NK-92 treated with Interleukin-12 subunit alpha and Interleukin-12 subunit beta, amount 100 ng/mL, for 24 hours (cell line): ENCODE measurements at regions not wholly inside any gene's neighbourhood (a gene's known extent, or its start where the extent isn't known, plus 50 kb on each side); places are given as distances from the start of the nearest gene placed in this dataset.

Experiments used
- DNase-seq: peaks from one replicate; lab custom pipeline; 2025; lab: John Stamatoyannopoulos, UW

- DNase-seq = no peak
Measured at GRCh38 chr11:95717314-95717713, 72.3 kb downstream of the FAM76B start.

GRCh38 chr11:95716266-95716665 lies 73.3 kb downstream of the FAM76B start:
- DNase-seq = no peak

DNA sequence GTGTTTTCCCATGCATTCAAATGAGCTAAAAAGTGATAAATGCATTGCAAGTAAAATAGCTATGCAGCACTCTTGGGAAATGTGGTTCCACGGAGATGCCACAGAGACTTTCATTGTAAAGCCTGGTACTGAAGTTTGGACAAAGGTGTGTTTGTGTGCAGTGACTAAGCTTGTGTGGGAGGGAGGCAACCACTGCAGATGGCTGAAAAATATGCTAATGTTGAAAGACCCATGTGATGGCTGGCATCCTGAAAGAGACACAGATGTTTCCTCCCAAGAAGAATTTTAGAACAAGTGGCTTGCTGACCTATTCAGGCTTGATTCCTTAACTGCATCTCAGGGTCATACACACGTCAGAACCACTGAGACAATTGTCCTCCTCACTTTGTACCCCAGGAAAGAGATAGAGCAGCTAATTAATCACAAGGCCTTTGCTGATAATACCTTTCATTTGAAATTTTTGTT lies 73.8 kb downstream of the FAM76B start:
- no peak for DNase-seq

DNA sequence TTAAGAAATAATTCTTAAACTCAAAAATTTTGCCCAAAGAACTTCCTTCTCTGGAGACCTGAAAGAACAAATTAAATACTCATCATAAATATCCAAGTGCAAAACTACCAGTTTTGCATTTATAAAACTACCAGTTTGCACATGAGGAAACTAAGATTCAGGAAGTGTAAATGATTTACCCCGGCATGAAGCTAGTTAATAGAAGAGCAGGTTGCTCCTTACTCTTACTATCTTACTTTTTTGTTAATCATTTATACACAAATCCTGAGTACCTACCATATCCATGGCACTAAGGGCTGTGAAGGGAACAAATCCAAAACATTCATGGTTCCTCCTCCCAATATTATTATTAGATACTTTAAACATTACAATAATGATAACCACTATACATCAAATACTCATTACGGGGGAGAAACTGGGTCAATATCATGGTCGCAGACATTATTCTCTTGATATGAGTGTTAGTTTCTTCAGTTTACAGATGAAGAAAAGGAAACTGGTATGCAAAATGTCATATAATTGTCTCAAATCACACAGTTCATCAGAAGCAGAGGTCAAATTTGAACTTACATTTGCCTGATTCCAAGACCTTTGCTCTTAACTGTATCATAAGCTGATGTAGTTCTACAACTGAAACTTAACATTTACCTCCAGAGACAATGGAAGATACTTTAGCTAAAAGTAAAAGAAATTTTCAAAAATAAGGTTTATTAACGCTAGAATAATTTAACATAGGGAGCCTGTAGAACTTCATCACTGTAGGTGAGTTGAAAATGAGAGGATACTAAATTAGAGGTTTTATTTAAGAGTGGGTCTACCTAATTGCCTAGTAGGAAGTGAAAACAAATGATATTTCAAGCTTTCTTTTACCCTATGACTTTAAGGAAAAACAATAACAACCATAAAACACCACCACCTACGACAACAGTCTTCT lies 74.5 kb downstream of the FAM76B start:
- no peak for DNase-seq

DNA sequence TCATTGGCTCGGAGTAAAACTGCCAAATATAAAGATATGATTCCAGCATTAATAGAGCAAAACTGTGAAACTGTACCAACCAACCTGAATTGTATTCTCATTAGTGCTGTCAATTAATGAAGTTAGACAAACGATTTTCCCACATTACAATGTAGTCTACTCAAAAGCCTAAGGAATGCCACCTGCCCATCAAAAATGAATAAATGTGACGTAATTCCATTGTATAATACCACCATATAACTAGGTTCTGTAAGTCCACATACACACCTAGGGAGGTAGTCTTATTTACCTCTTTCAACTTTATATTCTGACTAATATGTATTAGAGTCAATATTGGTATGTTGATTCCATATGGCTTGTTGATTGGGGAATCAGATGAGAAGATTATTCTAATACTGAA lies 76.2 kb downstream of the FAM76B start:
- DNase-seq = no peak

- DNase-seq = no peak
Measured at GRCh38 chr11:95711945-95712221, 77.7 kb downstream of the FAM76B start.

DNA sequence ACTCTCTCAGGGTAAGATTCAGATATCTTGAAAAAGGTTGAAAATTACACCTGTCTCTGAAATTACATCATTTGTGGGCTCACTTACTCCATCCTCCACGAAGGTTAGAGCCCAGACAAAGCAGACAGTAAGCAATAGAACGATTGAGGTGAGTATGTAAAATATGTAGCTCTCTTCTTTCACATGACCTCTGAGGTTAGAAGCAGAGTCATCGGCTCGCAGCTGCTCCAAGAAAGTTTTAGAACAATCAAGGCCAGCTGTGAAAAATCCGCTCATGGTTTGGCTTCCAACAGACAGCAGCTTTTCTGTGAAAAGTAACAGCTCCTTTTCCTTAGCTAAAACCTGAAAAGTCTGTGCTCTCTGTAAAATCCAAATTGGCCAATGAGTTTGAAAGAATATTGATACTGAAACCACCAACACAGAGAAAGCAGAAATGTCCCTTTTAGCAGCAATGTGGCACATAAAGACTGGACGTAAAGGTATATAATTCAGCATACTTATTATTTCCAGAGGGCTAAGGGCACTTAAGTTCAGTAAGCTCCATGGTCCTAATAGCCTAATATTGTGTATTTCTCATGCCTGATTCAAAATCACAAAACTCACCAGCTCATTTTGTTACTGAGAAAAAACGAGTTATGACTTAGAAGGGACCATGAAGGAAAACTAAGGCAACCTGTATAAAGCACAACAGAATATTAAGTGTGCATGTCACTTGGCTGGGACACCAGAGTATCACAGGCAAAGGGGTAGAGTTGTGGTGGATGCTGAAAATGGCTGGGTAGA lies 78.2 kb downstream of the FAM76B start:
- no peak for DNase-seq

- DNase-seq = no peak
Measured at GRCh38 chr11:95708681-95709080, 80.9 kb downstream of the FAM76B start.

DNA sequence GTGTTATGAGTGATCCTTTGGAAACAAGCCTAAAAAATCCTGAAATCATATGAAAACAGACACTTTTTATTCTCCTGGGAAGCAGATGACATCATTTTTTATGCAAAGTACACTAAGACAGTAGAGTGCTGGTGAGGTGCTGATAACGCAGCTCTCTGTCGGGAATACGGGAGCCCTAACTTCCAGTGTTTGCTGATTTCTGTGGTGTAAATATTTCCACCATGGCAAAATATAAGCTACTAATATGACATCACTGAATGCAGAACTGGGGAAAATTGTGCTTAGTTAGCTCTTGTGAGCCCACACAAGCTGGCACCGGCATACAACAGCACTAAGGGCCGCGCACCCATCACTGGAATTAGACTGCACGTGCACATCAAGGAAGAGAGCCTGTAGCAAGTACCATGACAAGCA lies 82.6 kb downstream of the FAM76B start:
- DNase-seq = no peak

- peak; percentile 28 for DNase-seq
Measured at GRCh38 chr11:95705485-95706124, 84.0 kb downstream of the FAM76B start.

- DNase-seq = no peak
Measured at GRCh38 chr11:95704865-95705264, 84.7 kb downstream of the FAM76B start.

DNA sequence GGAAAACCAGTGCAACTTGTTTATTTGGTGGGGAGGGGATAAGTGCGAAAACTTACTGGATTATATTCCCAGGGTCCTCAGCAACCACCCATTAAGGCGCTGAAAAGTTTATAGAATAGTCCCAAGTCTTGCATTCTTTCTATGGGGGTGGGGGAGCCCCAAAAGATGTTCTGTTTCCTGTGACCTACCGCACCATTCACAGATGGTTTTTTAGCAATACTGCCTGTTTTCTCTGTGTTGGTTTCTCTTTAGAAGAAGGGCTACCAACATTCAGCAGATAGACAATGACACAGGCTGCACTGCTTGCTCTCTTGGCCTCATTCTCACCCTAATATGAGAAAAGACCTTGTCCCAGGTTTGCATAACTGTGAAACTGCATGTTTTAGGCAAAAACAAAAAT lies 86.5 kb downstream of the FAM76B start:
- no peak for DNase-seq

- DNase-seq = no peak
Measured at GRCh38 chr11:95702526-95702925, 87.1 kb downstream of the FAM76B start.

DNA sequence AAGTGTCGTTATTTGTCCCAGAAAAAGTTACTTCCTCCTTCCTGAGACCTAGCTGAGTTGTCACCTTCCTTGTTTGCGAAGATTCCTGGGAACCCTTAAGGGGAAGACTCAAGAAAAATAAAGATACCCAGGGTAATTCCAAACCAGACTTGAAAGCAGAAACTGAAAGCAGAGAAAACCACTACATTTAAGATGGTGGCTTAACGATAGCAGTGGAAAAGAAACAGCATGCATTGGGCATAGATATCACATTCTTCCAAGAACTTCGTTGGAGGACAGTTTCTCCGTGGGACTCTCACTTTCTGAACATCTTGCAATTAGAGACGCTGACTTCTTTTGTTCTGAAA lies 89.1 kb downstream of the FAM76B start:
- DNase-seq = no peak

GRCh38 chr11:95699631-95700470 lies 89.7 kb downstream of the FAM76B start:
- DNase-seq = no peak

GRCh38 chr11:95698676-95699557 lies 90.7 kb downstream of the FAM76B start:
- DNase-seq = no peak

DNA sequence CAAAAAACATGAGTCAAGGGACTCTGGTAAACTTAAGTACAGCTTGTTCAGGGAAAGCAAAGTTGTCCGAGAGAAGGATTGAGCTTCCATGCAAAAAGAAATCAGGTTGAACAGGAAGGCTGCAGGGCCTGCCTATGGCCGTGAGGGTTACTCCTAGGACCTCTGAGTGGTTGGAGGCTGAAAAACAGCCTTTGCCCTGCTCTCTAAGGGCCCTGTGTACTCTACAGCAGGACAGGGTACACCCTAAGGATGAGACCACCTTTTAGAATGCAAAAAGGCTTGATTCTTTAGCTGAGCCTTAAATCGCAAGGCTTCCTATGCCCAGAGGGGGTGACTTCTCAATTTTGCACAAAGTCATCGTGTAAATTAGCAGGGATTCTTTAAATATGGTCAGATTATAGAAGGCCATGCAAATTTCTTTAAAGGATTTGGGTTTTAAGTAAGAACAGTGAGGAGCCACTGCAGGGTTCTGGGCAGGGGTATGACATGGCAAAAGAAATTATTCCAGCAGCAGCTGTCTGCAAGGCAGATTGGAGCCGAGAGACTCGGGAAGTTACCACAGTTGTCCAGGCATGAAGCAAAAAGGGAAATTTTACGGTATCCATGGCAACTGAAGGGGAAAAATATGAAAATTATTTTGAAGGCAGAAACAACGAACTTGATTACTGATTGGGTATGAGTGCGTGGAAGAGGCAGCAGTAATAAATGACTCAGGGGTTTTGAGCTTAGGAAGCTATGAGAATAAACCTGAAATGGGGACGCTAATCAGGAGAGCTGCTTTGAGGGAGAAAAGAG lies 91.8 kb downstream of the FAM76B start:
- DNase-seq = no peak

- no peak for DNase-seq
Measured at GRCh38 chr11:95695181-95695580, 94.4 kb downstream of the FAM76B start.

DNA sequence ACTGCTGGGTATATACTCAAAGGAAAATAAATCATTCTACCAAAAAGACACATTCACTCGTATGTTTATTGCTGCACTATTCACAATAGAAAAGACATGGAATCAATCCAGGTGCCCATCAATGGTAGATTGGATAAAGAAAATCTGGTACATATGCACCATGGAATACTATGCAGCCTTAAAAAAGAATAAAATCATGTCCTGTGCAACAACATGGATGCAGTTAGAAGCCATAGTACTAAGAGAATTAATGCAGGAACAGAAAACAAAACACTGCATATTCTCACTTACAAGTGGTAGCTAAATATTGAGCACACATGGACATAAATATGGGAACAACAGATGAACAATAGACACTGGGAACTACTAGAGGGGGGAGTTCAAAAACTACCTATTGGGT lies 96.3 kb downstream of the FAM76B start:
- no peak for DNase-seq
